Erythroblast (primary cell): ENCODE measurements at regions not wholly inside any gene's neighbourhood (a gene's known extent, or its start where the extent isn't known, plus 50 kb on each side); places are given as distances from the start of the nearest gene placed in this dataset.

ENCODE experiments used
- GATA1 ChIP-seq: IDR thresholded peaks from 2 replicates; pipeline ENCODE4 v1.6.1; 2011; ENCODE audit warnings: low read depth, mild to moderate bottlenecking, control low read depth, low read length, moderate library complexity
- POLR2A ChIP-seq: IDR thresholded peaks from 2 replicates; pipeline ENCODE4 v1.6.1; 2011; ENCODE audit warnings: mild to moderate bottlenecking, low read length

- TF ChIP-seq POLR2A = no peak
- no peak for TF ChIP-seq GATA1
These were observed 69.4 kb downstream of the BMP2 start for GRCh38 chr20:6836821-6837374.
